Fibroblast of the conjunctiva (primary cell): ENCODE measurements at regions not wholly inside any gene's neighbourhood (a gene's known extent, or its start where the extent isn't known, plus 50 kb on each side); places are given as distances from the start of the nearest gene placed in this dataset.
"Not testable (repeated sequence)": the region's sequence is repeated elsewhere in the genome, so short reads cannot be mapped to it uniquely, and the experiment has no call there.

Experiments
- DNase-seq: peaks from one replicate; pipeline ENCODE4 v3.0.0-alpha.2; 2010; ENCODE audit warnings: low read depth

DNA sequence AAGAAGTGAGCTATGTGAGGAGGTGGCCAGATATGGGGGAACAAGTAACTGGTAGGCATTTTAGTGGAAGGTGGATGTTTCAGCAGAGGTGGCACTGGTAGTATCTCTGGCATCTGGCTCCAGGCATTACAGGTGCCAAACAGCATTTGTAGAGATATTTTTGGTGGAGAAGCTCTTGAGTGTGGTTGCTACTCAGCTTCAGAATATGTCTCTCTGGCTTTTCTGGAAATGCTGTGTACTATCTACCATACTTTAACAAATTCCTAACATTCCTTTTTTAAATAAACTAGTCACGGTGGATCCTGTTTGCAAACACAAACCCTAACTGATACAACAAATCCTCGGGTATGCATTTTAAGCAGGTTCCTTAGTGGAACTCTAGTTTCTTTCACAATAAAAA is 128.0 kb downstream of the BARX2 start:
- no peak for DNase-seq

DNA sequence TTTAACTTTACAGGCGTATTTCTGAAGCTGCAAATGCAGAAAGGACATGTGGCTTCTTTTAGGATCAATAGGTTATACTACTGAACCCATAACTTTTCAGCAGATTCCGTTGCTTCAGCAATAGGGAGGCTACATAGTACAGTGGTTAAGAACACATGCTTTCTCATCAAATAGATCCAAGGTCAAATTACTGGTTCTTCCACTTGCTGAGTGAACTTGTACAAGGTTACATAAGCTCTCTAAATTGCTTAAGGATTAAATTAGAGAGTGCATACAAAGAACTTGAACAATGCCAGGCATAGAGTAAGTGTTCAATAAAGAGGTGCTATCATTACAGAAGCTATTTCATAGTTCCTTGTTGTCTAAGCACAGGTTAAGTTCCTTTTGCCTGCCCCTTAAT is 129.6 kb downstream of the BARX2 start:
- no peak for DNase-seq

DNA sequence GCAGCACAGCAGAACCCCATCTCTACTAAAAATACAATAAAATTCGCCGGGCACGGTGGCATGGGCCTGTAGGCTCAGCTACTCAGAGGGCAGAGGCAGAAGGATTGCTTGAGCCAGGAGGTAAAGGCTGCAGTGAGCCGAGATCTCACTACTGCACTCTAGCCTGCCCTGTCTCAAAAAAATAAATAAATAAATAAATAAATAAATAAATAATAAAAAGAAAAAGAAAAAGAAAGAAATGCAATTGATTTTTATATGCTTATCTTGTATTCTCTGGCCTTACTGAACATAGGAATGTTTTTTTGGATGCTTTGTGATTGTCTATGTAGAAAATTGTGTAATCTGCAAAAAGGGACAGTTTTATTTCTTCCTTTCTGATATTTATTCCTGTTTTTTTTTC is 132.5 kb downstream of the BARX2 start:
- DNase-seq, result no peak

DNA sequence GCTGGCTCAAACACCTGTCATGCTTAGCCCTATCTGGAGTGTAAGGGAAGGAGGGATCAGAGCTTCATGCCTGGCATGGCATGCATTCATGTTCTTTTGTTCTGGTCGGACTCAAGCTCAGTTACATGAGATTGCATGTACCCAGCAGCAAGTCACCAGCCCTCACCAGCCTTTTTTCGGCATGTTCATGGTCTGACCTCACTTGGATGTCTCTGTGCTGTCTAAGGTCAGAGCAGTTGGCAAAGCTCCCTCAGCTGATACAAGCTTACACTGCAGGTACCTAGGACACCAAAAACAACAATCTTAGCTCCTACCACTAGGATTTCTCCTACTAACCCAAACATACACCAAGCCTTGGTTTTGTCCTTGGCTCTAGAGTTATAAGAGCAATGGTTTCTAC is 152.6 kb downstream of the BARX2 start:
- no peak for DNase-seq

GRCh38 chr11:129530154-129530895 is 154.7 kb downstream of the BARX2 start:
- no peak for DNase-seq

DNA sequence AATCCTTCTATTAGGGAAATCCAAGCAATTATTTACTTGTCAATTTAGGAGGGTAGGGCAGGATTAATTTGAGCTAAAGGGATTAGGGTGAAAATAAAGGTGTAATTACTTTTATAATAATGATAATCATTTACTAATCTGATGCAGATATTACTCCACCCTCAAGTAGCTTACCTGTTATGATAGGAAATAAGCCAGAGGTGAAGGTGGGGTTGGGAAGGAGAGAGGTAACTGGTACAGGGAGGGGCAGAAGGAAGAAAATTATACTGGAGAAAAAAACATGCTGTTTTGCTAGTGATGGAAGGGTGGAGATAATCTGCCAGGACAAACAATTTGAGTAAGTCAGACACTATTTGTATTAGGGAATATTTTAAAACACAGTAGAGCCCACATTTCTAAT is 157.7 kb downstream of the BARX2 start:
- no peak for DNase-seq

DNA sequence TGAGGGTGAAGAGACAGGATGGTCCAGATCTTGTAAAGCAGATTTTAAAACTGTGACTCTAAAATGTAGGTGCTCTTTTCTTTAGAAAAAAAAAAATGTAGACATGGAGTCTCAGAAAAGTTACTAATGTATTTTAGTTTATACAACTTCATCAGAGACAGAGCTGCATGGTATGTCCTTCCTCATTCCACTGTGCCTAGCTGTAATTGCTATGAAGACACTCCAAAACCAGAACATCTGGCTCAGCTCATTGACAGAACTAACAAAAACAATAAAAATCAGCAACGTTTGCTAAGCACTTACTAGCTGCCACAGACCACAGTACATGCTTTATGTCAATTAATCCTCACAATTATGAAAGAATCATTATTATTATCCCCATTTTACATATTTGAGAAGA is 160.7 kb downstream of the BARX2 start:
- DNase-seq, result no peak

DNA sequence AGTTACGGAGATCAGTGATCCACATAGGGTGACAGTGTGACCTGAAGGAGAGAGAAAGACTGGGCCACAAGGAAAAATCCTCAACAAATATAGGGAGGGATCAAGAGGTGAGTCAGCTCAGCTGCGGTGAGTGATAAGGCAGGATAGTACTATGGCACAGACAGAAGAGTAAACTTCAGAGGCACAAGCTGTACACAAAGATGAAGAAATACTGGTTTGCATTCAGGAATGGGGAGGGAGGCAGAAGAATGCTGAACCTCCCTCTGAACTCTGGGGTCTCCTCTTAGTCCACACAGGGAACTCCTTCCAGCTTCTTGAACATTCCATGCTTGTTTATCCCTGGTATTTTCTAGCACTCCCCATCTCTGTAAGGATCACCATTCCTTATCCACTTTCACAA is 162.7 kb downstream of the BARX2 start:
- DNase-seq, result no peak

DNA sequence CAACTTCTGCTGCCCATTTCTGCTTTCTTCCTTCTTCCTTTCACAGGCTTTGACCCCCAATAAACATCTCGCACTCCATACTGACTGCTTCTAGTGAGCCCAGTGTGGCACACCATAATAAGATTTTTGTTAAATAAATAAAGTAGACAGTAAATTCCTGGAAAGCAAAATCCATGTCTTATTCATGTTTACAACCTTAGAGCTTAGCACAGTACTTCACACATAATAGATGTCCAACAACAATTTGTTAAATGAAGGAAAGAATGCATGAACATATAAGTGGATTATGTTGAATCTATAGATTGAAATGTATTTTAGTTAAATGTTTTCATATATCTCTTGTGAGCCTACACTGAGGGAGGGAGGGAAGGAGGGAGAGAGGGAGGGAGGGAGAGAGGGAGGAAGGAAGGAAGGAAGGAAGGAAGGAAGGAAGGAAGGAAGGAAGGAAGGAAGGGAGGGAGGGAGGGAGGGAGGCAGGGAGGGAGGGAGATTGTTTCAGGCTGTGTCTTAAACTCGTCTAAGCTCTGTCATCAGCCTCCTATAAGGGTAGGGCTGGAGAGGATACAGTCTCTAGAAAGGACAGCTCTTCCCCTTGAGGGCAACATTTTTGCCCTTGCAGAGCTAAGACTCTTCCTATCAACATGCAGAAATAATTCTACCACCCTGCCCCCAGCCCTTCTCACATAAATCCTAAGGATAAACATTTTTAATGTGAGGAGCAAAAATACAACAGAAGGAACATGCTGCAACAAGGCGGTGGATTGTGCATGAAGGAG is 168.1 kb downstream of the BARX2 start:
- DNase-seq, result no peak

GRCh38 chr11:129544691-129545090 is 169.0 kb downstream of the BARX2 start:
- no peak for DNase-seq

- no peak for DNase-seq
Measured at GRCh38 chr11:129546266-129546665, 170.6 kb downstream of the BARX2 start.

DNA sequence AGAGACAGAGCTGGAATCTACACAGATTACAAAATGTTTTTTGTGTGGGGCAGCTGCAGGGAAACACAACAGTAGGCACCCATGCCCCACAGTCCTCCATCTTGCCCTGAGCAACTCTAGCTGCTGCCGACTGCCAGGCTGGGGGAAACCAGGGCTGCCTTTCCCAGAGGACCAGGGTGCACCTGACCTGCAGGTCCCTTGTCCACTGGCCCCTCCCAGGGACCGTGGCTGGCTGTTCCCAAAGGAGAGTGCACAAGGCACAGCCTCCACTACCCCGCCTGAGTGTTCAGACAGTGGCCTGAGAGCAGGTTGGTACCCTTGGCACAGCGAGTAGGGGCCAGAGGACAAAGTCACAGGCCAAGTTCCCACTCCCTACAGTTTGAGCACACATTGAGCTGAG is 181.8 kb downstream of the BARX2 start:
- no peak for DNase-seq

- no peak for DNase-seq
Measured at GRCh38 chr11:129569007-129569406, 193.4 kb downstream of the BARX2 start.

DNA sequence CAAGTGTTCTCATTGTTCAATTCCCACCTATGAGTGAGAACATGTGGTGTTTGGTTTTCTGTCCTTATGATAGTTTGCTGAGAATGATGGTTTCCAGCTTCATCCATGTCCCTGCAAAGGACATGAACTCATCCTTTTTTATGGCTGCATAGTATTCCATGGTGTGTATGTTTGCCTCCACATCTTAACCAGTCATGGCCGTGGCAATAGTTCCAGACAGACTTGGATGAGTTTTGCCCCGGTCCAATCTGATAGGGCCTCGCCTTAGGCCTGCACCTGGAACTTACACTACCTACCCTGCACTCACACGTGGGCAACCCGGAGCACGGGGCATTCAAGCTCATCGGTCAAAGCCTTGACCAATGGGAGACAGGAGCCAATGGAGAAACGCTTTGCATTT is 197.0 kb downstream of the BARX2 start:
- not testable (repeated sequence) for DNase-seq

DNA sequence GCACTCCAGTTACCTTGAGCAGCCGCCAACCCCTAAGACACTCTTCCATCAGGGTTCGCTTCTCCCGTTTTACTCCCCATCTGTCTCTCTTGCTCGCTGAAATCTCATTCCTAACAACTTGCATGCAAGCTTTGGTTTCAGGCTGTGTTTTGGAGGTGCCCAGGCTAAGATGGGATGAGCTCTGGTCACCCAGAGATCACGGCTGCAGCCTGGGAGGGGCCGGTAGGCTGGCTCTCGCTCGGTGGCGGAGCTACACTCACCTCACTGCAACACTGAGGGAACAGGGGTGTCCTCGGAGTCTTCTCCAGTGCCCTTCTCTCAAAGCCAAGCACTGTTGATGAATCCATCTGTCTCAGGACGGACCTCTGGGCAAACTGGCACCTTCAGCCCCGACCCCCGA is 197.5 kb downstream of the BARX2 start:
- no peak for DNase-seq

GRCh38 chr11:129574431-129574830 is 198.8 kb downstream of the BARX2 start:
- DNase-seq, result no peak

- DNase-seq, result no peak
Measured at GRCh38 chr11:129576652-129577051, 201.0 kb downstream of the BARX2 start.

- DNase-seq, result no peak
Measured at GRCh38 chr11:129578006-129578405, 202.4 kb downstream of the BARX2 start.

- DNase-seq, result no peak
Measured at GRCh38 chr11:129580278-129580677, 204.6 kb downstream of the BARX2 start.

- DNase-seq, result no peak
Measured at GRCh38 chr11:129584316-129584715, 208.7 kb downstream of the BARX2 start.

DNA sequence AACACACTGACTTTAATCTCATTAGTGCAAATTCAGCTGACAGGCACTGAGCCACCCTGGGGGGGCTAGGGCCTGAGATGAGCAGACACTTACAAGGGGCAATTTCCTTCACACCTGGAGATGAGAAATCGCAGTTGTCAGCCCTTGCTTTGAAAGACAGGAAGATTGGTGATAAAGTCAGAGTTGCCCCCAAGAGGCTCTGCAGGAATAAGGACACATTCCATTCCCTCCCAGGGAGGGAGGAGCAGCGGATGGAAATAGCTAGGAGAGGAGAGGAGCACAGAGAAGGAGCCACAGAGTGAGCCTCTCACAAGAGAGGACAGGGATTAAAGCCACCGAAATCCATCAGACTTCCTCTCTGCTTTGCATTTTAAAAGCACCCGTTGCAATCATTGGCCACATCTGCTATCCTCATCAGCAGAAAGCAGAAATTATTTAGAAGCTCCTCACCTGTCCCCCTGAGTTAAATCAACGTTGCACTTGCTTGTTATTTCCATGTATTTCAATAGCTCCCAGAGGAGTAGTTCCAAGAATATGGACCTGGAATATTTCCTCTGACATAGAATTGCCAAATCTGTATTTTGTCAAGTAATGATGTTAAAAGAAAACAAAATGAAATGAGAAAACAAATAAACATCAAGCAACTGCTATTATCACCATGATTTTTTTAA is 213.7 kb downstream of the BARX2 start:
- DNase-seq, result no peak

DNA sequence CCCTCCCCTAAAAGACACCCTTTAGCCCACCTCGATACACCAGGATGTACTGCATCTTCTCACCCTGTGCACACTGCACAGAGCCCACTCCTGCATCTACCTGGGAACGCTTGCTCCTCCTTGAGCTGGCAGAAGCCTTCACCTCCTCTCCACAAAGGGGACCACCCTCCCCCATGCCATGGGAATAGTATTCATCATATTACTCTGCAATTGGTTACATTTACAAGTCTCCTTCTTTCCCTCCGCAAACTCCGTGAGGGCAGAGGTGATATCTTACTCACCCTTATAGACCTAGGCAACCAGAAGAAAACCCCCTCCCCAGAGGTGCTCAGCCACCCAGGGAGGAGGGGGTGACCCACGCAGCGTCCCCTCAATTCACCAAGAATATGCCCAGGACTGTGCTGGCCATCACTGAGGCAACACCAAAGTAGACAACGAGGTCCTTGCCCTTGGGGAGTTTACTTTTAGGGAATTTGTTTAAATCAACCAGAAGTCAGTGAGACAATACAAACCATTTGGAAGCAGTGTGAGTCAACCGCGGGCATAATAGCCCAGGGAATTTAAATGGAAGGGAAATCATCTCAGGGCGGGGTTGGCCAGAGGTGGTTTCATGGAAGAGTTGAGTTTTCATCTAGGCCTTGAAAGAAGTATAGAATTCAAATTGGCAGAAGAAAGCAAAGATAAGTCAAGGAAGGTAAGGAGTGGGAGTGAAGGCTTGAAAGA is 214.5 kb downstream of the BARX2 start:
- no peak for DNase-seq
